CD4-positive, alpha-beta T cell (primary cell): ENCODE measurements at regions not wholly inside any gene's neighbourhood (a gene's known extent, or its start where the extent isn't known, plus 50 kb on each side); places are given as distances from the start of the nearest gene placed in this dataset.

Experiments used
- ATAC-seq: fragments of 200-7000 bp; cut with Tn5 transposase; one replicate; pipeline ENCODE4 v1.10.0; 2022; ENCODE audit warnings: mild to moderate bottlenecking; ENCODE audit not compliant: poor library complexity
- CTCF ChIA-PET: fragments of 350-600 bp; sonication (Branson Sonifier 250); formaldehyde crosslinking; loops from one replicate; lab custom pipeline; 2021; ENCODE audit warnings: antibody characterized with exemption, inconsistent platforms; lab: Charles Lee
- POLR2A ChIA-PET: fragments of 350-600 bp; sonication (Branson Sonifier 250); formaldehyde crosslinking; loops from one replicate; lab custom pipeline; 2021; ENCODE audit warnings: antibody characterized with exemption, inconsistent platforms; lab: Charles Lee
- DNase-seq, 14 experiments: peaks; one replicate each; pipeline ENCODE4 v3.0.0-alpha.2; 2013 to 2020; ENCODE audit warnings: mixed read lengths in 2 of 14
- H3K27ac ChIP-seq, 2 donors: one replicate each; pipeline versions ENCODE4 v1.5.1 to v1.7.0; 2013; ENCODE audit warnings: low read length in 2 of 2, low read depth in 1 of 2, mild to moderate bottlenecking in 1 of 2
- H3K27me3 ChIP-seq, 2 experiments: 1 replicate in 1 of 2; 2 replicates in 1 of 2; pipeline versions ENCODE4 v1.6.1 to v1.7.0; 2013; ENCODE audit warnings: low read length in 2 of 2, control low read depth in 1 of 2, mild to moderate bottlenecking in 1 of 2, moderate library complexity in 1 of 2; ENCODE audit not compliant: insufficient read depth in 2 of 2, control insufficient read depth in 1 of 2
- H3K36me3 ChIP-seq: one replicate; pipeline ENCODE4 v1.6.1; 2013; ENCODE audit warnings: low read length, control low read depth; ENCODE audit not compliant: insufficient read depth
- H3K4me1 ChIP-seq: one replicate; pipeline ENCODE4 v1.6.1; 2013; ENCODE audit warnings: low read length, control low read depth; ENCODE audit not compliant: insufficient read depth
- H3K4me3 ChIP-seq: one replicate; pipeline ENCODE4 v1.5.1; 2013; ENCODE audit warnings: mild to moderate bottlenecking, low read length, moderate library complexity
- H3K9me3 ChIP-seq, 2 experiments: 1 replicate in 1 of 2; 2 replicates in 1 of 2; pipeline versions ENCODE4 v1.6.1 to v1.7.0; 2013; ENCODE audit warnings: low read length in 2 of 2, mild to moderate bottlenecking in 2 of 2, control low read depth in 1 of 2, moderate library complexity in 1 of 2; ENCODE audit not compliant: control insufficient read depth in 1 of 2, insufficient read depth in 1 of 2
- H3K27ac Mint-ChIP-seq: one replicate; pipeline ENCODE4 v1.8.0; 2020; ENCODE audit warnings: mixed read lengths
- H3K27me3 Mint-ChIP-seq: one replicate; pipeline ENCODE4 v1.8.0; 2021; ENCODE audit warnings: mixed read lengths
- H3K36me3 Mint-ChIP-seq: one replicate; pipeline ENCODE4 v1.8.0; 2021; ENCODE audit warnings: low read depth, mixed read lengths
- H3K4me1 Mint-ChIP-seq: one replicate; pipeline ENCODE4 v1.8.0; 2021; ENCODE audit warnings: low read depth, mixed read lengths
- H3K4me3 Mint-ChIP-seq: one replicate; pipeline ENCODE4 v1.8.0; 2020; ENCODE audit warnings: mild to moderate bottlenecking, mixed read lengths
- H3K9me3 Mint-ChIP-seq: one replicate; pipeline ENCODE4 v1.8.0; 2020; ENCODE audit warnings: mixed read lengths
- intact Hi-C, 2 experiments: fragments of 100-400 bp; cut with DNase I in 1 of 2; cut with micrococcal nuclease in 1 of 2; formaldehyde crosslinking; loops; one replicate each; pipeline versions ENCODE4 v1.15.1 to v1.9.0; 2023 to 2025; cut with DNase I, micrococcal nuclease
- TF ChIP-seq, protein P1 (sequence below): fragments of 200-600 bp; IDR thresholded peaks from one replicate; pipeline ENCODE4 v1.8.0; 2022; ENCODE audit warnings: antibody characterized with exemption, mild to moderate bottlenecking

DNA sequence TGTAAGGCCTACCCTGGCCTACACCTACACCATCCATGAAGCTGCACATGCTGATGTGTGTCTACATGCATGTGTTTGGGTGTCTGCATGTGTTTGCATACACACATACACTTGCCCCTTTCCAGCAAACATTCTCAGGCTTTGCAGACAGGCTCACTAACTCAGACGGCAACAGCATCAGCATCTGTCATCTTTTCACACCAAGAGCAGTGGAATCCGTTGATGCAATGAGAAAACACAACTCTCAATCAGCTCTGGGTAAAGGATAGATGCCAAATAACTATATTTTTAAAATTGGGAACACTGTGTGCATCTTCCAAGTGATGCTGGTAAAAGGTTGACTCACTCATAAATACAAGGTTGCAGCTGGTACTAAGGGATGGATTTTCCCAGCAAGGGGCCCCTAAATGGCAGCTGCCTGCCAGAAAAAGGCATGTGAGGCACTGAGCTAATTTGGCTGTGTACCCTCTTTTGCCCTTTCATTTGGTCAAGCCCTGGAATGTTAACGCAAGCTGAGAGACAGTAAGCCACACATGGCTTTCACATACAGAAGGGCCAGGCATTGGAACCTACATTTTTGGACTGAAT lies 296.3 kb upstream of the NPSR1 start:
- no peaks in the 10 kb centered on the region for H3K9me3 ChIP-seq
- no peak overlapping the region for H3K27ac ChIP-seq
- H3K4me1 Mint-ChIP-seq: no peaks in the 10 kb centered on the region
- ATAC-seq (no peak), DNase-seq (no peak)
- no peaks in the 10 kb centered on the region for H3K4me1 ChIP-seq
- H3K4me3 Mint-ChIP-seq: no peak overlapping the region
- POLR2A ChIA-PET: no interaction called here
- no peaks in the 10 kb centered on the region for H3K36me3 ChIP-seq
- TF ChIP-seq, protein P1, sequence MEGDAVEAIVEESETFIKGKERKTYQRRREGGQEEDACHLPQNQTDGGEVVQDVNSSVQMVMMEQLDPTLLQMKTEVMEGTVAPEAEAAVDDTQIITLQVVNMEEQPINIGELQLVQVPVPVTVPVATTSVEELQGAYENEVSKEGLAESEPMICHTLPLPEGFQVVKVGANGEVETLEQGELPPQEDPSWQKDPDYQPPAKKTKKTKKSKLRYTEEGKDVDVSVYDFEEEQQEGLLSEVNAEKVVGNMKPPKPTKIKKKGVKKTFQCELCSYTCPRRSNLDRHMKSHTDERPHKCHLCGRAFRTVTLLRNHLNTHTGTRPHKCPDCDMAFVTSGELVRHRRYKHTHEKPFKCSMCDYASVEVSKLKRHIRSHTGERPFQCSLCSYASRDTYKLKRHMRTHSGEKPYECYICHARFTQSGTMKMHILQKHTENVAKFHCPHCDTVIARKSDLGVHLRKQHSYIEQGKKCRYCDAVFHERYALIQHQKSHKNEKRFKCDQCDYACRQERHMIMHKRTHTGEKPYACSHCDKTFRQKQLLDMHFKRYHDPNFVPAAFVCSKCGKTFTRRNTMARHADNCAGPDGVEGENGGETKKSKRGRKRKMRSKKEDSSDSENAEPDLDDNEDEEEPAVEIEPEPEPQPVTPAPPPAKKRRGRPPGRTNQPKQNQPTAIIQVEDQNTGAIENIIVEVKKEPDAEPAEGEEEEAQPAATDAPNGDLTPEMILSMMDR: no peak
- H3K27me3 ChIP-seq: no peaks in the 10 kb centered on the region
- no peaks in the 10 kb centered on the region for H3K36me3 Mint-ChIP-seq
- intact Hi-C loops: no loop called here
- no peaks in the 10 kb centered on the region for H3K27me3 Mint-ChIP-seq
- CTCF ChIA-PET: no interaction called here
- no peak overlapping the region for H3K27ac Mint-ChIP-seq
- no peaks in the 10 kb centered on the region for H3K9me3 Mint-ChIP-seq
- no peak overlapping the region for H3K4me3 ChIP-seq

DNA sequence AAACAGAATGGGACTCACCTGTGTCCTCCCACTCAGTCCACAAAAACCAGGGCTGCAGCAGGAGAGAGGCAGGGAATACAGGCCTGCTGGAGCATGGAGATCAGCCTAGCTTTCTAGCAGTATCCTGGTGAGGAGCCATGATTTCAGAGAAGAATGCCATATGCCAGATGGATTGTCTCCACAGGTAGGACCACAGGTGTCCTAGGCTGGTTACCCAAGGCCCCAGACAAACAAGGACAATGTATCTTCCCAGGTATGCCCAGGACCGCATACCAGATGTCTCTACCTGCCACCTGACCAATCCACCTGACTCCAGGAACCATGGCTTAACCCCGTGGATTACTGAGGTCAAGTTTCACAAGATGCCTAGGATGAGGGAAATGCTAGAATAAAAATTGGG lies 295.4 kb upstream of the NPSR1 start:
- Histone ChIP-seq H3K4me3 (no peak overlapping the region), H3K4me1 (no peaks in the 10 kb centered on the region), H3K27me3 (no peaks in the 10 kb centered on the region), H3K27ac (no peak overlapping the region), H3K36me3 (no peaks in the 10 kb centered on the region), H3K9me3 (no peaks in the 10 kb centered on the region)
- TF ChIP-seq, protein P1: no peak
- H3K4me3 Mint-ChIP-seq: no peak overlapping the region
- no peaks in the 10 kb centered on the region for H3K36me3 Mint-ChIP-seq
- no peaks in the 10 kb centered on the region for H3K4me1 Mint-ChIP-seq
- POLR2A ChIA-PET: no interaction called here
- intact Hi-C loops: no loop called here
- no peaks in the 10 kb centered on the region for H3K27me3 Mint-ChIP-seq
- ATAC-seq (no peak), DNase-seq (no peak)
- H3K27ac Mint-ChIP-seq: no peak overlapping the region
- no peaks in the 10 kb centered on the region for H3K9me3 Mint-ChIP-seq
- CTCF ChIA-PET: no interaction called here

DNA sequence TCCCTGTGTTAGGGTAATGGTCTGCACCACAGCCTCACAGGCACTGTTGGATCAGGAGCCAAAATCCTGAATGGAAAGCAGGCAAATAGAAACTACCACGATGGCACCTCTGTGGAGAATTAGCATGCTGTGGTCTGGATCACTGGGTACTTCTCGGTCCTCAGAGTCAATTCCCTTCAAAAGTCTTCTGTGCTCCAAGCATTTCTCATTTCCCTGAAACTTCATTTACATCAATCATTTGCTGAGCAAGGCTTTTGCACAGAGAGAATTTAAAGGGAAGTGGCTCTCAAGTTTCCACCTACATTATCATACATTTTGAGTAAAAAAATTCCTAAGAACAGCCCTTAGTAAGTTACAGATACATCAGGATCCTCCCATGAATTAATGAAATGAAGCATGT lies 293.9 kb upstream of the NPSR1 start:
- no peak for ATAC-seq
- CTCF ChIA-PET: no interaction called here
- no peaks in the 10 kb centered on the region for H3K9me3 Mint-ChIP-seq

More for the DNA sequence above, 293.9 kb upstream of the NPSR1 start:
- TF ChIP-seq, protein P1: no peak
- Mint-ChIP-seq H3K4me1 (no peaks in the 10 kb centered on the region), H3K27ac (no peak overlapping the region), H3K27me3 (no peaks in the 10 kb centered on the region), H3K4me3 (no peak overlapping the region), H3K36me3 (no peaks in the 10 kb centered on the region)
- Histone ChIP-seq H3K9me3 (no peaks in the 10 kb centered on the region), H3K4me1 (no peaks in the 10 kb centered on the region), H3K27me3 (no peaks in the 10 kb centered on the region), H3K4me3 (no peak overlapping the region), H3K27ac (no peak overlapping the region), H3K36me3 (no peaks in the 10 kb centered on the region)
- intact Hi-C loops: no loop called here
- DNase-seq: no peak
- POLR2A ChIA-PET: no interaction called here
